Erythroblast (primary cell): ENCODE measurements at regions not wholly inside any gene's neighbourhood (a gene's known extent, or its start where the extent isn't known, plus 50 kb on each side); places are given as distances from the start of the nearest gene placed in this dataset.

ENCODE experiments used
- GATA1 ChIP-seq: IDR thresholded peaks from 2 replicates; pipeline ENCODE4 v1.6.1; 2011; ENCODE audit warnings: low read depth, mild to moderate bottlenecking, control low read depth, low read length, moderate library complexity
- POLR2A ChIP-seq: IDR thresholded peaks from 2 replicates; pipeline ENCODE4 v1.6.1; 2011; ENCODE audit warnings: mild to moderate bottlenecking, low read length

DNA sequence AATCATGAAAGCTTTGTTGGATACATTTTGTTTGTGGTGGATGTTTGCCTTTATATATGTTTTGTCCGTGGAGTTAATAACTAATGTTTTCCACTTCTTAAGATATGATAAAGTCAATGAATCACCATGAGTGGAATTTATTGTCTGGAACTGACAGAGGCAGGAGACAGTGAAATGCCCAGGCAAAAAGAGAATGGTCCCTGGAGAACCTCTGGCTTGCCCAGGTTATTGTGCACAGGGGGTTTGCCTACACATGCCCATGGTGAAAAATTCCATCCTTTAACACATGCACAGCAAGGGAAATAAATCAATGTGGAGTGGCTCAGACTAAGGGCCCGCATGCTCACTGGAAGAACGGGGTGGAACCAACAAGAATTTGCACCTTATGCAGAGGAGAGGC is 964.3 kb upstream of the GRIA3 start:
- TF ChIP-seq POLR2A, result no peak
- no peak for TF ChIP-seq GATA1
